Smooth muscle cell (in vitro differentiated cells): ENCODE measurements at regions not wholly inside any gene's neighbourhood (a gene's known extent, or its start where the extent isn't known, plus 50 kb on each side); places are given as distances from the start of the nearest gene placed in this dataset.
A peak's percentile ranks its signal among the peaks of the same experiment; 100 is the strongest.

ENCODE experiments used
- DNase-seq: peaks from one replicate; lab custom pipeline; 2025; ENCODE audit not compliant: unreplicated experiment; lab: John Stamatoyannopoulos, UW
- H2AFZ ChIP-seq: fragments of 200-600 bp; sonication (generic); 2 replicates; pipeline ENCODE4 v1.6.0; 2016; ENCODE audit warnings: antibody characterized with exemption, low read depth, mild to moderate bottlenecking
- H3F3A ChIP-seq: fragments of 200-600 bp; sonication (generic); 2 replicates; pipeline ENCODE4 v1.6.0; 2017; ENCODE audit warnings: antibody characterized with exemption, low read depth
- H3K27ac ChIP-seq: fragments of 200-600 bp; sonication (generic); 2 replicates; pipeline ENCODE4 v1.5.1; 2016; ENCODE audit warnings: low read depth, mild to moderate bottlenecking
- H3K27me3 ChIP-seq: fragments of 200-600 bp; sonication (generic); 2 replicates; pipeline ENCODE4 v1.6.1; 2016; ENCODE audit warnings: low read depth, mild to moderate bottlenecking
- H3K36me3 ChIP-seq: fragments of 200-600 bp; sonication (generic); 2 replicates; pipeline ENCODE4 v1.5.1; 2016; ENCODE audit warnings: low read depth
- H3K4me1 ChIP-seq: fragments of 200-600 bp; sonication (generic); 2 replicates; pipeline ENCODE4 v1.5.1; 2016; ENCODE audit warnings: low read depth
- H3K4me2 ChIP-seq: fragments of 200-600 bp; sonication (generic); 2 replicates; pipeline ENCODE4 v1.6.0; 2016; ENCODE audit warnings: mild to moderate bottlenecking
- H3K4me3 ChIP-seq: fragments of 200-600 bp; sonication (generic); 2 replicates; pipeline ENCODE4 v1.5.1; 2016; ENCODE audit warnings: mild to moderate bottlenecking
- H3K79me2 ChIP-seq: fragments of 200-600 bp; sonication (generic); 2 replicates; pipeline ENCODE4 v1.6.0; 2016; ENCODE audit warnings: low read depth, mild to moderate bottlenecking
- H3K9ac ChIP-seq: fragments of 200-600 bp; sonication (generic); 2 replicates; pipeline ENCODE4 v1.6.0; 2016; ENCODE audit warnings: low read depth
- H3K9me3 ChIP-seq: fragments of 200-600 bp; sonication (generic); replicated peaks from 2 replicates; pipeline ENCODE4 v1.5.1; 2016; ENCODE audit warnings: low read depth
- H4K20me1 ChIP-seq: fragments of 200-600 bp; sonication (generic); 2 replicates; pipeline ENCODE4 v1.6.0; 2016; ENCODE audit warnings: low read depth
- WGBS: methylation state at CpG from one replicate; pipeline ENCODE4 v1.1.7; 2016; ENCODE audit warnings: low lambda C conversion rate; 5-methylcytosine and 5-hydroxymethylcytosine counted together
- TF ChIP-seq, protein P1 (sequence below): fragments of 200-600 bp; sonication (generic); IDR thresholded peaks from 2 replicates; pipeline ENCODE4 v1.5.1; 2017; ENCODE audit warnings: borderline replicate concordance, mild to moderate bottlenecking, antibody characterized with exemption; ENCODE audit not compliant: insufficient read depth, poor library complexity, severe bottlenecking

DNA sequence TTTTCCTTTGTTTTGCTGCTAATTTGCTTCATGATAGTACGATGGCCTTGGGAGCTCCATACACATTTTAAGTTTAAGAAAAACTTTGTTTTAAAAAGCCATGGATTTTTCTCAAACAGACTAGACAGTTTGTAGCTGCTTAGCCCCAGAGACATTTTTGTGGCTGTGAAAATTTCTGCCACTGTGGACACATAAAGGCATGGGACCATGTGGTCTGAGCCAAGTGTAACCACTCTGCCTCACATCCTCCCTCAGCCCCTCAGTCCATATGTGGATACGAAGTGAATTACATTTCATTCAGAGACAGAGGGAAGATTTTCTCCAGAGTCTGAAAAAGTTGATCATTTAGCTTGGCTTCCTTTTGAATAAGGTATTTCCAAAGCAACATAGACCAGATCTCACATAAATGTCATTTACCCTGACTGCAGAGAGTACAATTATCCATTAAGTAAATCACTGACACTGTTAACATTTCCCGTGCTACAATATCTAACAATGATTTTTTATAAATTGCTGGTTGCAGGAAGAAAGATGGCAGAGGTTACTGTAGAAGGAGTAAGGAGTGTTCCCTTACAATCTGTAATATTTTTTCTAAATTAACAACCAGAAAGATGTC lies 87.4 kb downstream of the GJA1 start:
- H3K79me2 ChIP-seq, result no peaks in the 10 kb centered on the region
- TF ChIP-seq, protein P1, sequence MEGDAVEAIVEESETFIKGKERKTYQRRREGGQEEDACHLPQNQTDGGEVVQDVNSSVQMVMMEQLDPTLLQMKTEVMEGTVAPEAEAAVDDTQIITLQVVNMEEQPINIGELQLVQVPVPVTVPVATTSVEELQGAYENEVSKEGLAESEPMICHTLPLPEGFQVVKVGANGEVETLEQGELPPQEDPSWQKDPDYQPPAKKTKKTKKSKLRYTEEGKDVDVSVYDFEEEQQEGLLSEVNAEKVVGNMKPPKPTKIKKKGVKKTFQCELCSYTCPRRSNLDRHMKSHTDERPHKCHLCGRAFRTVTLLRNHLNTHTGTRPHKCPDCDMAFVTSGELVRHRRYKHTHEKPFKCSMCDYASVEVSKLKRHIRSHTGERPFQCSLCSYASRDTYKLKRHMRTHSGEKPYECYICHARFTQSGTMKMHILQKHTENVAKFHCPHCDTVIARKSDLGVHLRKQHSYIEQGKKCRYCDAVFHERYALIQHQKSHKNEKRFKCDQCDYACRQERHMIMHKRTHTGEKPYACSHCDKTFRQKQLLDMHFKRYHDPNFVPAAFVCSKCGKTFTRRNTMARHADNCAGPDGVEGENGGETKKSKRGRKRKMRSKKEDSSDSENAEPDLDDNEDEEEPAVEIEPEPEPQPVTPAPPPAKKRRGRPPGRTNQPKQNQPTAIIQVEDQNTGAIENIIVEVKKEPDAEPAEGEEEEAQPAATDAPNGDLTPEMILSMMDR, result no peak
- H3K4me1 ChIP-seq, result peaks cover 32% of the 10 kb centered on the region
- H3K27ac ChIP-seq, result peak overlapping the region; percentile 98
- peak overlapping the region; percentile 80 for H2AFZ ChIP-seq
- no peaks in the 10 kb centered on the region for H3K9me3 ChIP-seq
- H4K20me1 ChIP-seq, result no peaks in the 10 kb centered on the region
- peak overlapping the region; percentile 21 for H3K4me3 ChIP-seq
- WGBS, result 15% methylated on average over 3 of the region's 3 CpGs
- no peak for DNase-seq
- peaks cover 24% of the 10 kb centered on the region for H3F3A ChIP-seq
- no peaks in the 10 kb centered on the region for H3K36me3 ChIP-seq
- no peaks in the 10 kb centered on the region for H3K27me3 ChIP-seq
- H3K9ac ChIP-seq, result peak overlapping the region; percentile 89
- H3K4me2 ChIP-seq, result peak overlapping the region; percentile 80

DNA sequence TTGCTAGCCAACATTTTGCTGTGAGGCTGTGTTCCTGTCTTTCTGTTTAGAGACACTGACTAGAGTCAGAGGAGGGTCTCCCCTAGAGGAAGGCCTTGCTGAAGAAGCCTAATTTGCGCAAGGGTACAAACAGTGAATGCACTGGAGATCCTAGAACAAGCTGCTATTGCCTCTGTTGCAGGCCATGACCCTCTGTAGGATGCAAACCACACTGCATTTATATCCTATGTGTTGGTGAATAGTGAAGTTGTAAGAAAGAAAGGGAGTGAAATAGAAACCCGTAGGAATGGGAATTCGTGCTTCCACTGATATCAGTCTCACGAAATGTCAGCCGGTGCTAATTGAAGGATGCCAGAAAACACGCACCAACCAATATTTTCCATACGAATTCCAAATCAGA lies 88.2 kb downstream of the GJA1 start:
- TF ChIP-seq, protein P1, result no peak
- Histone ChIP-seq H4K20me1 (no peaks in the 10 kb centered on the region), H3K4me3 (no peak overlapping the region), H2AFZ (peak overlapping the region; percentile 80), H3K36me3 (no peaks in the 10 kb centered on the region), H3K27ac (peak overlapping the region; percentile 98), H3K9ac (peak overlapping the region; percentile 89), H3K9me3 (no peaks in the 10 kb centered on the region), H3F3A (peaks cover 24% of the 10 kb centered on the region), H3K79me2 (no peaks in the 10 kb centered on the region), H3K27me3 (no peaks in the 10 kb centered on the region), H3K4me1 (peaks cover 32% of the 10 kb centered on the region), H3K4me2 (peak overlapping the region; percentile 80)
- no peak for DNase-seq
- 21% methylated on average over 7 of the region's 7 CpGs for WGBS

DNA sequence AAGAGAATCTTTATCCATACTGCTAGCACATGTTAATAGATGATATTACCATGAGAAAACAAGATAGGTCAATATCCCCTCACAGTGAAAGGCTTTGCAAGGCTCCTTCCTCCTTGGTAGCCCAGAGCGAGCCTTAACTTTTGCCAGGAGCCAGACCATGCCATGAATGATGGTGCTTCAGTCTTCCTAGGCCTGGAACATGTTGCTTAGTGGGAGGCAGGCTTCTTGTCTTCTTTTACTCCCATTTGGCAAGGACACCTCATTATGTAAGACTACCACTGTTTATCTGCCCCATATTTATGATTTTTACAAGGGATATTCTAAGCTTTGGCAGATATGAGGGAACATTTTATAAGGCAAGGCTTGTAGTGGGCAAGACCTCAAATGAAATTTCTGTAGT lies 90.8 kb downstream of the GJA1 start:
- WGBS, result 96% methylated on average over 1 of the region's 1 CpG

More for the DNA sequence above, 90.8 kb downstream of the GJA1 start:
- TF ChIP-seq, protein P1, result no peak
- Histone ChIP-seq H3K9me3 (no peaks in the 10 kb centered on the region), H3K27me3 (no peaks in the 10 kb centered on the region), H3F3A (peaks cover 12% of the 10 kb centered on the region), H3K27ac (no peak overlapping the region), H3K4me2 (no peak overlapping the region), H3K4me3 (no peak overlapping the region), H3K4me1 (peaks cover 22% of the 10 kb centered on the region), H3K9ac (no peak overlapping the region), H3K79me2 (no peaks in the 10 kb centered on the region), H2AFZ (no peak overlapping the region), H3K36me3 (no peaks in the 10 kb centered on the region), H4K20me1 (no peaks in the 10 kb centered on the region)
- no peak for DNase-seq
